Activated CD4-positive, CD25-positive, alpha-beta regulatory T cell (primary cell): ENCODE measurements at regions not wholly inside any gene's neighbourhood (a gene's known extent, or its start where the extent isn't known, plus 50 kb on each side); places are given as distances from the start of the nearest gene placed in this dataset.
"Not testable (repeated sequence)": the region's sequence is repeated elsewhere in the genome, so short reads cannot be mapped to it uniquely, and the experiment has no call there.

Experiments
- DNase-seq, 4 experiments: peaks; one replicate each; lab custom pipeline; 2025; lab: John Stamatoyannopoulos, UW

- DNase-seq = no peak
Measured at GRCh38 chr2:7428454-7429204, 511.4 kb downstream of the RNF144A start.

GRCh38 chr2:7429733-7430132 lies 512.5 kb downstream of the RNF144A start:
- DNase-seq = no peak

- DNase-seq = no peak
Measured at GRCh38 chr2:7430421-7430868, 513.2 kb downstream of the RNF144A start.

- no peak for DNase-seq
Measured at GRCh38 chr2:7430869-7431641, 513.8 kb downstream of the RNF144A start.

- no peak for DNase-seq
Measured at GRCh38 chr2:7432436-7432835, 515.2 kb downstream of the RNF144A start.

- DNase-seq = no peak
Measured at GRCh38 chr2:7436096-7436906, 519.1 kb downstream of the RNF144A start.

- no peak for DNase-seq
Measured at GRCh38 chr2:7437141-7437540, 519.9 kb downstream of the RNF144A start.

GRCh38 chr2:7437716-7438632 lies 520.8 kb downstream of the RNF144A start:
- no peak for DNase-seq

- DNase-seq = no peak
Measured at GRCh38 chr2:7438855-7439254, 521.6 kb downstream of the RNF144A start.

- no peak for DNase-seq
Measured at GRCh38 chr2:7440977-7441376, 523.8 kb downstream of the RNF144A start.

GRCh38 chr2:7441841-7442240 lies 524.6 kb downstream of the RNF144A start:
- DNase-seq = not testable (repeated sequence)

- DNase-seq = no peak
Measured at GRCh38 chr2:7444626-7445025, 527.4 kb downstream of the RNF144A start.

GRCh38 chr2:7448578-7449264 lies 531.5 kb downstream of the RNF144A start:
- no peak for DNase-seq

GRCh38 chr2:7449298-7449697 lies 532.1 kb downstream of the RNF144A start:
- no peak for DNase-seq

GRCh38 chr2:7450188-7450832 lies 533.1 kb downstream of the RNF144A start:
- DNase-seq = no peak

GRCh38 chr2:7450833-7451190 lies 533.6 kb downstream of the RNF144A start:
- no peak for DNase-seq

- DNase-seq = no peak
Measured at GRCh38 chr2:7452110-7452876, 535.1 kb downstream of the RNF144A start.

- no peak for DNase-seq
Measured at GRCh38 chr2:7454592-7454991, 537.4 kb downstream of the RNF144A start.

GRCh38 chr2:7456762-7457161 lies 539.5 kb downstream of the RNF144A start:
- no peak for DNase-seq

- DNase-seq = no peak
Measured at GRCh38 chr2:7458066-7458465, 540.9 kb downstream of the RNF144A start.
